ENCODE measurements at regions not wholly inside any gene's neighbourhood (a gene's known extent, or its start where the extent isn't known, plus 50 kb on each side); places are given as distances from the start of the nearest gene placed in this dataset.

- TF ChIP-seq ZNF773 (CRISPR knock-in tag; IDR thresholded peaks at IDR 0.05; ENCODE audit: borderline replicate concordance) = no peak
- TF ChIP-seq THRA (CRISPR knock-in tag; IDR thresholded peaks at IDR 0.05; ENCODE audit: borderline replicate concordance) = no peak
- TF ChIP-seq ELF1 (CRISPR knock-in tag; IDR thresholded peaks at IDR 0.05) = no peak
- no peak for TF ChIP-seq SP1 (IDR thresholded peaks at IDR 0.05)
- TF ChIP-seq SP1 (CRISPR knock-in tag; IDR thresholded peaks at IDR 0.05) = no peak
- no peak for TF ChIP-seq CTCF (CRISPR knock-in tag; IDR thresholded peaks at IDR 0.05)
Observed at GRCh38 chr17:77435272-77436057, 294.7 kb downstream of the SEC14L1 start.

Data from HepG2 (cell line).